SK-N-SH (cell line): ENCODE measurements at regions not wholly inside any gene's neighbourhood (a gene's known extent, or its start where the extent isn't known, plus 50 kb on each side); places are given as distances from the start of the nearest gene placed in this dataset.

ENCODE experiments used
- CTCF ChIA-PET: fragments of 300-600, 350-600 bp; formaldehyde crosslinking; extraction: SDS; loops from one replicate; lab custom pipeline; 2021; lab: Yijun Ruan, JAX
- POLR2A ChIA-PET: fragments of 350-600 bp; sonication (Branson Sonifier 250); formaldehyde crosslinking; extraction: SDS; loops from one replicate; lab custom pipeline; 2020; ENCODE audit warnings: antibody characterized with exemption, inconsistent platforms; lab: Yijun Ruan, JAX
- DNase-seq: peaks from one replicate; pipeline ENCODE4 v3.0.0; 2012
- H2AFZ ChIP-seq: fragments of 200-600 bp; sonication (generic); 2 replicates; pipeline ENCODE4 v1.8.1; 2016; ENCODE audit warnings: antibody characterized with exemption, mild to moderate bottlenecking, low read depth
- H3F3A ChIP-seq: fragments of 200-600 bp; sonication (generic); replicated peaks from 2 replicates; pipeline ENCODE3; 2016; ENCODE audit warnings: antibody characterized with exemption, mild to moderate bottlenecking; ENCODE audit not compliant: insufficient read depth
- H3K27ac ChIP-seq, 2 experiments: fragments of 200-500 bp in 1 of 2; fragments of 200-600 bp in 1 of 2; sonication (Bioruptor generic) in 1 of 2; sonication (generic), shearing (Covaris generic) in 1 of 2; 2 replicates each; pipeline versions ENCODE4 v1.5.1 to v1.6.1; 2014 to 2016; ENCODE audit warnings: low read depth in 2 of 2, inconsistent platforms in 1 of 2, low read length in 1 of 2, mild to moderate bottlenecking in 1 of 2, mixed read lengths in 1 of 2
- H3K27me3 ChIP-seq: fragments of 200-600 bp; sonication (generic), shearing (Covaris generic); 2 replicates; pipeline ENCODE4 v1.6.1; 2016; ENCODE audit warnings: mixed run types; ENCODE audit not compliant: insufficient read depth
- H3K36me3 ChIP-seq, 2 experiments: fragments of 200-500 bp in 1 of 2; fragments of 200-600 bp in 1 of 2; sonication (Bioruptor generic) in 1 of 2; sonication (generic) in 1 of 2; replicated peaks in 1 of 2; 2 replicates each; pipeline versions ENCODE3 to v1.5.1; 2014 to 2016; ENCODE audit warnings: low read length in 1 of 2, mild to moderate bottlenecking in 1 of 2; ENCODE audit not compliant: insufficient read depth in 2 of 2, control insufficient read depth in 1 of 2
- H3K4me1 ChIP-seq, 2 experiments: fragments of 200-500 bp in 1 of 2; fragments of 200-600 bp in 1 of 2; sonication (Bioruptor generic) in 1 of 2; sonication (generic), shearing (Covaris generic) in 1 of 2; 2 replicates each; pipeline versions ENCODE4 v1.5.1 to v1.6.1; 2014 to 2016; ENCODE audit warnings: low read depth in 1 of 2, low read length in 1 of 2, mixed run types in 1 of 2; ENCODE audit not compliant: insufficient read depth in 2 of 2, control insufficient read depth in 1 of 2
- H3K4me2 ChIP-seq: fragments of 200-600 bp; sonication (generic), shearing (Covaris generic); 2 replicates; pipeline ENCODE4 v1.6.1; 2017; ENCODE audit warnings: mixed run types
- H3K4me3 ChIP-seq, 2 experiments: fragments of 200-500 bp in 1 of 2; fragments of 200-600 bp in 1 of 2; sonication (Bioruptor generic) in 1 of 2; sonication (generic), shearing (Covaris generic) in 1 of 2; 2 replicates each; pipeline versions ENCODE4 v1.5.1 to v1.8.1; 2014 to 2016; ENCODE audit warnings: low read depth in 2 of 2, inconsistent platforms in 1 of 2, low read length in 1 of 2, mild to moderate bottlenecking in 1 of 2, mixed read lengths in 1 of 2, moderate library complexity in 1 of 2
- H3K79me2 ChIP-seq: fragments of 200-600 bp; sonication (generic); 2 replicates; pipeline ENCODE4 v1.8.1; 2017; ENCODE audit warnings: mild to moderate bottlenecking; ENCODE audit not compliant: insufficient read depth
- H3K9ac ChIP-seq: fragments of 200-600 bp; sonication (generic); 2 replicates; pipeline ENCODE4 v1.6.1; 2017; ENCODE audit warnings: mixed run types
- H3K9me2 ChIP-seq: fragments of 200-600 bp; sonication (generic); 2 replicates; pipeline ENCODE4 v1.6.1; 2017; ENCODE audit warnings: mixed run types
- H3K9me3 ChIP-seq: fragments of 200-600 bp; sonication (generic); 2 replicates; pipeline ENCODE4 v1.6.1; 2017; ENCODE audit warnings: mixed run types, mild to moderate bottlenecking, moderate library complexity
- H4K20me1 ChIP-seq: fragments of 200-600 bp; sonication (generic); 2 replicates; pipeline ENCODE4 v1.6.1; 2017; ENCODE audit warnings: mild to moderate bottlenecking, mixed run types; ENCODE audit not compliant: insufficient read depth
- EP300 ChIP-seq, 2 experiments: IDR thresholded peaks; 2 replicates each; pipeline versions ENCODE4 v1.4.0 to v1.6.1; 2012; ENCODE audit warnings: borderline replicate concordance in 1 of 2, low read depth in 1 of 2, low read length in 1 of 2
- EZH2phosphoT487 ChIP-seq: fragments of 200-600 bp; sonication (generic); IDR thresholded peaks from 2 replicates; pipeline ENCODE4 v1.6.1; 2017; ENCODE audit warnings: low read depth, mixed run types, mild to moderate bottlenecking, antibody characterized with exemption, moderate library complexity, borderline replicate concordance
- FOSL2 ChIP-seq: IDR thresholded peaks from 2 replicates; pipeline ENCODE4 v1.4.0; 2012; ENCODE audit warnings: low read depth, mild to moderate bottlenecking, moderate library complexity, borderline replicate concordance
- FOXM1 ChIP-seq: IDR thresholded peaks from 2 replicates; pipeline ENCODE4 v1.4.0; 2012; ENCODE audit warnings: low read depth, mild to moderate bottlenecking
- GABPA ChIP-seq: IDR thresholded peaks from 2 replicates; pipeline ENCODE4 v1.4.0; 2012; ENCODE audit warnings: low read depth, mild to moderate bottlenecking
- GATA2 ChIP-seq: sonication (generic); formaldehyde crosslinking; IDR thresholded peaks from 2 replicates; pipeline ENCODE4 v1.5.0; 2020; ENCODE audit warnings: mild to moderate bottlenecking, missing genetic modification reagents
- JUND ChIP-seq: IDR thresholded peaks from 2 replicates; pipeline ENCODE4 v1.4.0; 2012
- NRF1 ChIP-seq: IDR thresholded peaks from 2 replicates; pipeline ENCODE4 v1.6.1; 2012; ENCODE audit warnings: low read depth, mild to moderate bottlenecking, low read length
- RCOR1 ChIP-seq: fragments of 150-350 bp; IDR thresholded peaks from 2 replicates; pipeline ENCODE4 v1.6.1; 2017; ENCODE audit warnings: antibody characterized with exemption, low read length
- RFX5 ChIP-seq: IDR thresholded peaks from 2 replicates; pipeline ENCODE4 v1.6.1; 2012; ENCODE audit warnings: mild to moderate bottlenecking, improper control_type of control experiment, low read length
- SMC3 ChIP-seq: IDR thresholded peaks from 2 replicates; pipeline ENCODE4 v1.6.1; 2012; ENCODE audit warnings: low read depth, low read length, improper control_type of control experiment
- TAF1 ChIP-seq: IDR thresholded peaks from 2 replicates; pipeline ENCODE4 v1.6.1; 2012; ENCODE audit warnings: low read depth, mild to moderate bottlenecking, low read length, moderate library complexity, borderline replicate concordance
- TEAD4 ChIP-seq: IDR thresholded peaks from 2 replicates; pipeline ENCODE4 v1.4.0; 2012; ENCODE audit warnings: mild to moderate bottlenecking, borderline replicate concordance; ENCODE audit not compliant: insufficient read depth
- WGBS: methylation state at CpG from one replicate; pipeline ENCODE4 v1.1.6; 2017; ENCODE audit warnings: low lambda C conversion rate; 5-methylcytosine and 5-hydroxymethylcytosine counted together
- TF ChIP-seq, protein P1 (sequence below): IDR thresholded peaks from 2 replicates; pipeline ENCODE4; 2012
- TF ChIP-seq, protein P2 (sequence below): fragments of 200-600 bp; sonication (generic); IDR thresholded peaks from 2 replicates; pipeline ENCODE4 v1.6.1; 2017; ENCODE audit warnings: antibody characterized with exemption, mild to moderate bottlenecking, moderate library complexity
- TF ChIP-seq, protein P3 (sequence below): IDR thresholded peaks from 2 replicates; pipeline ENCODE4 v1.4.0; 2012; ENCODE audit warnings: low read depth, borderline replicate concordance
- TF ChIP-seq, protein P4 (sequence below): IDR thresholded peaks from 2 replicates; pipeline ENCODE4 v1.4.0; 2012; ENCODE audit warnings: low read depth, borderline replicate concordance
- TF ChIP-seq, protein P5 (sequence below): fragments of 150-350 bp; IDR thresholded peaks from 2 replicates; pipeline ENCODE4 v1.6.1; 2017; ENCODE audit warnings: antibody characterized with exemption, low read length, low read depth, borderline replicate concordance
- TF ChIP-seq, protein P6 (sequence below): IDR thresholded peaks from 2 replicates; pipeline ENCODE4 v1.4.0; 2012; ENCODE audit warnings: low read depth

DNA sequence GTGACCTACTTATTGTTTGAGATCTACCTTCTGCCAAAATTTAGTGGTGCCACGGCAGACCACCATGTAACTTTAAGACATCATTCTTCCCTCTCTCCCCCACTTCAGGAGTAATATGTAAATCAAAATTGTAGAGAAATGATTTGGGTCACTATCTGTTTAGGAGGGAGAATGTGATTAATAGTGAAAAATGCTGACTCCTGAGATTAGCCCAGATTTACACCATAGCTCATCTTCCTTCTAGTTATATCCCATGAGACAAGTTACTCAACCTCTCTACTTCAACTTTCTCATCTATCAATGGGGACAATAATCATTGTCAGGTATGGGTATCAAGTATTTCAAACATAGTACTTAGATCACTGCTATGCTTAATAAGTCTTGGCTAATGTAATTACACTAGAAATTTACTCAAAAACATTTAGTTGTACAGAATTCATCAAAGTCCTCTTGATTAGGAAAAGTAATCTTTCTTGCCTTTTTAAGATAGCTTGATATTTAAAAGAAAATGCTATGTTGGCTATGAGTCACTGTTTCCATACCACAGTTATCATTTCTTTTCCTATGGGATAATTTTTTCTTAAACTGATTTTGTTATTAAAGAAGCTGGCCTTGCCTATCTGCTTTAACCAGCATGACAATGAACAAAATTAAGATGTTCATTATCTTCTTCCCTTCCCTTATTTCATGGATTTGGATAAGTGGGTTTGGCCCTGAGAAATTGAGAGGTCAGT is 1038.9 kb upstream of the ZEB2 start:
- CTCF ChIA-PET, result no interaction called here
- WGBS, result 90% methylated on average over 1 of the region's 1 CpG
- DNase-seq, result no peak

DNA sequence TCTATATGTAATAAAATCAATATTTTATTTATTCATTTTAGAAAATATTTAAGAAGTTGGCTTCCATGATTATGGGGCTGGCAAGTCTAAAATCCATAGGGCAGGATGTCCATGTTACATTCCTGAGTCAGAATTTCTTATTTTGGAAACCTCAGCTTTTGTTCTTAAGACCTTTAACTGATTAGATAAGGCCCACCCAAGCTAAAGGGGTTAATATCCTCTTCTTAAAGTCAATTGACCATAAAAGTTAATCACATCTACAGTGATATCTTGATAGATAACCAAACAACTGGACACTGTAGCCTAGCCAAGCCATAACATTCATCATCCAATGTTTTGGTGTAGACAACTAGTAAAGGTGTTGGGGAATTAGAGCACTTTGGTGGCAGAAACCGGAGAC is 1035.4 kb upstream of the ZEB2 start:
- Histone ChIP-seq H3K27ac (no peak overlapping the region), H4K20me1 (no peaks in the 10 kb centered on the region), H3K36me3 (no peaks in the 10 kb centered on the region), H3K4me2 (no peak overlapping the region), H3K9ac (no peak overlapping the region), H3K4me3 (no peak overlapping the region), H3K9me3 (no peaks in the 10 kb centered on the region), H3K9me2 (no peaks in the 10 kb centered on the region), H3F3A (no peaks in the 10 kb centered on the region), H3K4me1 (no peaks in the 10 kb centered on the region; a peak in 1 of 4 replicates), H3K79me2 (no peaks in the 10 kb centered on the region), H3K27me3 (no peaks in the 10 kb centered on the region), H2AFZ (no peak overlapping the region)
- WGBS, result 71% methylated on average over 1 of the region's 1 CpG
- ChIA-PET CTCF (no interaction called here), POLR2A (no interaction called here)
- DNase-seq, result no peak
- TF ChIP-seq NRF1, result no peak
- TF ChIP-seq, protein P1, sequence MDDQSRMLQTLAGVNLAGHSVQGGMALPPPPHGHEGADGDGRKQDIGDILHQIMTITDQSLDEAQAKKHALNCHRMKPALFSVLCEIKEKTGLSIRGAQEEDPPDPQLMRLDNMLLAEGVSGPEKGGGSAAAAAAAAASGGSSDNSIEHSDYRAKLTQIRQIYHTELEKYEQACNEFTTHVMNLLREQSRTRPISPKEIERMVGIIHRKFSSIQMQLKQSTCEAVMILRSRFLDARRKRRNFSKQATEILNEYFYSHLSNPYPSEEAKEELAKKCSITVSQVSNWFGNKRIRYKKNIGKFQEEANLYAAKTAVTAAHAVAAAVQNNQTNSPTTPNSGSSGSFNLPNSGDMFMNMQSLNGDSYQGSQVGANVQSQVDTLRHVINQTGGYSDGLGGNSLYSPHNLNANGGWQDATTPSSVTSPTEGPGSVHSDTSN, result no peak
- TF ChIP-seq, protein P2, sequence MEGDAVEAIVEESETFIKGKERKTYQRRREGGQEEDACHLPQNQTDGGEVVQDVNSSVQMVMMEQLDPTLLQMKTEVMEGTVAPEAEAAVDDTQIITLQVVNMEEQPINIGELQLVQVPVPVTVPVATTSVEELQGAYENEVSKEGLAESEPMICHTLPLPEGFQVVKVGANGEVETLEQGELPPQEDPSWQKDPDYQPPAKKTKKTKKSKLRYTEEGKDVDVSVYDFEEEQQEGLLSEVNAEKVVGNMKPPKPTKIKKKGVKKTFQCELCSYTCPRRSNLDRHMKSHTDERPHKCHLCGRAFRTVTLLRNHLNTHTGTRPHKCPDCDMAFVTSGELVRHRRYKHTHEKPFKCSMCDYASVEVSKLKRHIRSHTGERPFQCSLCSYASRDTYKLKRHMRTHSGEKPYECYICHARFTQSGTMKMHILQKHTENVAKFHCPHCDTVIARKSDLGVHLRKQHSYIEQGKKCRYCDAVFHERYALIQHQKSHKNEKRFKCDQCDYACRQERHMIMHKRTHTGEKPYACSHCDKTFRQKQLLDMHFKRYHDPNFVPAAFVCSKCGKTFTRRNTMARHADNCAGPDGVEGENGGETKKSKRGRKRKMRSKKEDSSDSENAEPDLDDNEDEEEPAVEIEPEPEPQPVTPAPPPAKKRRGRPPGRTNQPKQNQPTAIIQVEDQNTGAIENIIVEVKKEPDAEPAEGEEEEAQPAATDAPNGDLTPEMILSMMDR, result no peak
- TF ChIP-seq, protein P3, sequence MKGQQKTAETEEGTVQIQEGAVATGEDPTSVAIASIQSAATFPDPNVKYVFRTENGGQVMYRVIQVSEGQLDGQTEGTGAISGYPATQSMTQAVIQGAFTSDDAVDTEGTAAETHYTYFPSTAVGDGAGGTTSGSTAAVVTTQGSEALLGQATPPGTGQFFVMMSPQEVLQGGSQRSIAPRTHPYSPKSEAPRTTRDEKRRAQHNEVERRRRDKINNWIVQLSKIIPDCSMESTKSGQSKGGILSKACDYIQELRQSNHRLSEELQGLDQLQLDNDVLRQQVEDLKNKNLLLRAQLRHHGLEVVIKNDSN, result no peak
- no peak for TF ChIP-seq RCOR1
- TF ChIP-seq TAF1, result no peak
- TF ChIP-seq, protein P4, sequence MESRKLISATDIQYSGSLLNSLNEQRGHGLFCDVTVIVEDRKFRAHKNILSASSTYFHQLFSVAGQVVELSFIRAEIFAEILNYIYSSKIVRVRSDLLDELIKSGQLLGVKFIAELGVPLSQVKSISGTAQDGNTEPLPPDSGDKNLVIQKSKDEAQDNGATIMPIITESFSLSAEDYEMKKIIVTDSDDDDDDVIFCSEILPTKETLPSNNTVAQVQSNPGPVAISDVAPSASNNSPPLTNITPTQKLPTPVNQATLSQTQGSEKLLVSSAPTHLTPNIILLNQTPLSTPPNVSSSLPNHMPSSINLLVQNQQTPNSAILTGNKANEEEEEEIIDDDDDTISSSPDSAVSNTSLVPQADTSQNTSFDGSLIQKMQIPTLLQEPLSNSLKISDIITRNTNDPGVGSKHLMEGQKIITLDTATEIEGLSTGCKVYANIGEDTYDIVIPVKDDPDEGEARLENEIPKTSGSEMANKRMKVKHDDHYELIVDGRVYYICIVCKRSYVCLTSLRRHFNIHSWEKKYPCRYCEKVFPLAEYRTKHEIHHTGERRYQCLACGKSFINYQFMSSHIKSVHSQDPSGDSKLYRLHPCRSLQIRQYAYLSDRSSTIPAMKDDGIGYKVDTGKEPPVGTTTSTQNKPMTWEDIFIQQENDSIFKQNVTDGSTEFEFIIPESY, result no peak
- TF ChIP-seq GATA2 (CRISPR knock-in tag), result no peak
- TF ChIP-seq TEAD4, result no peak
- no peak for TF ChIP-seq FOSL2
- TF ChIP-seq JUND, result no peak
- TF ChIP-seq RFX5, result no peak
- no peak for TF ChIP-seq GABPA
- TF ChIP-seq EP300 (IDR thresholded peaks at IDR 0.05; ENCODE audit: borderline replicate concordance in 1 of 2, low read depth in 1 of 2, low read length in 1 of 2), result no peak
- no peak for TF ChIP-seq FOXM1
- TF ChIP-seq, protein P5, sequence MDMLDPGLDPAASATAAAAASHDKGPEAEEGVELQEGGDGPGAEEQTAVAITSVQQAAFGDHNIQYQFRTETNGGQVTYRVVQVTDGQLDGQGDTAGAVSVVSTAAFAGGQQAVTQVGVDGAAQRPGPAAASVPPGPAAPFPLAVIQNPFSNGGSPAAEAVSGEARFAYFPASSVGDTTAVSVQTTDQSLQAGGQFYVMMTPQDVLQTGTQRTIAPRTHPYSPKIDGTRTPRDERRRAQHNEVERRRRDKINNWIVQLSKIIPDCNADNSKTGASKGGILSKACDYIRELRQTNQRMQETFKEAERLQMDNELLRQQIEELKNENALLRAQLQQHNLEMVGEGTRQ, result no peak
- no peak for TF ChIP-seq SMC3
- TF ChIP-seq, protein P6, sequence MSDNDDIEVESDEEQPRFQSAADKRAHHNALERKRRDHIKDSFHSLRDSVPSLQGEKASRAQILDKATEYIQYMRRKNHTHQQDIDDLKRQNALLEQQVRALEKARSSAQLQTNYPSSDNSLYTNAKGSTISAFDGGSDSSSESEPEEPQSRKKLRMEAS, result no peak

More for the DNA sequence above, 1038.9 kb upstream of the ZEB2 start:
- no peaks in the 10 kb centered on the region for H3K9me3 ChIP-seq
- no peak overlapping the region for H3K4me3 ChIP-seq
- POLR2A ChIA-PET, result no interaction called here
- H3K36me3 ChIP-seq, result no peaks in the 10 kb centered on the region
- H3K9ac ChIP-seq, result no peak overlapping the region
- no peaks in the 10 kb centered on the region for H3K79me2 ChIP-seq
- no peaks in the 10 kb centered on the region; a peak in 1 of 4 replicates for H3K4me1 ChIP-seq
- H3K4me2 ChIP-seq, result no peak overlapping the region
- no peak overlapping the region for H3K27ac ChIP-seq
- H2AFZ ChIP-seq, result no peak overlapping the region
- H3K9me2 ChIP-seq, result no peaks in the 10 kb centered on the region
- TF ChIP-seq, protein P3, result no peak
- TF ChIP-seq EZH2phosphoT487 (no peak), TEAD4 (no peak)
- H4K20me1 ChIP-seq, result no peaks in the 10 kb centered on the region
- no peaks in the 10 kb centered on the region for H3K27me3 ChIP-seq
- H3F3A ChIP-seq, result no peaks in the 10 kb centered on the region
